PC-3 (cell line): ENCODE measurements at regions not wholly inside any gene's neighbourhood (a gene's known extent, or its start where the extent isn't known, plus 50 kb on each side); places are given as distances from the start of the nearest gene placed in this dataset.

Source experiments
- ATAC-seq: fragments of 200-7000 bp; cut with Tn5 transposase; 2 replicates; pipeline ENCODE4 v1.9.1; 2020; ENCODE audit warnings: mild to moderate bottlenecking, moderate library complexity
- BruUV-seq: library from RNA; stranded (reverse); fragments of 400-500 nt; replicated peaks from 2 replicates; lab custom pipeline; 2021; lab: Mats Ljungman, UMichigan
- CTCF ChIA-PET: fragments of 300-600 bp; sonication (Branson Sonifier 250); formaldehyde crosslinking; loops from one replicate; lab custom pipeline; 2022; ENCODE audit warnings: antibody characterized with exemption; lab: Charles Lee
- POLR2A ChIA-PET: fragments of 300-600 bp; sonication (Branson Sonifier 250); formaldehyde crosslinking; loops from one replicate; lab custom pipeline; 2022; ENCODE audit warnings: antibody characterized with exemption; ENCODE audit not compliant: unreplicated experiment; lab: Charles Lee
- DNase-seq: peaks from one replicate; pipeline ENCODE4 v3.0.0-alpha.2; 2015
- H2AFZ ChIP-seq: fragments of 300-600 bp; sonication (generic); 2 replicates; pipeline ENCODE4 v1.6.0; 2016; ENCODE audit warnings: antibody characterized with exemption, low read length
- H3F3A ChIP-seq: fragments of 300-600 bp; sonication (generic); one replicate; pipeline ENCODE4 v1.6.0; 2017; ENCODE audit warnings: antibody characterized with exemption, low read length, control low read depth, mild to moderate bottlenecking; ENCODE audit not compliant: unreplicated experiment
- H3K27ac ChIP-seq: fragments of 300-600 bp; sonication (generic); 2 replicates; pipeline ENCODE4 v1.5.1; 2016; ENCODE audit warnings: mild to moderate bottlenecking, low read length
- H3K27me3 ChIP-seq: fragments of 300-600 bp; sonication (generic); 2 replicates; pipeline ENCODE4 v1.6.1; 2016; ENCODE audit warnings: low read length, mixed read lengths
- H3K36me3 ChIP-seq: fragments of 300-600 bp; sonication (generic); 2 replicates; pipeline ENCODE4 v1.6.1; 2016; ENCODE audit warnings: low read depth, mixed run types, low read length, mixed read lengths
- H3K4me1 ChIP-seq: fragments of 300-600 bp; sonication (generic); 2 replicates; pipeline ENCODE4 v1.5.1; 2016; ENCODE audit warnings: low read length; ENCODE audit not compliant: insufficient read depth
- H3K4me2 ChIP-seq: fragments of 300-600 bp; sonication (generic); 2 replicates; pipeline ENCODE4 v1.6.0; 2016; ENCODE audit warnings: low read length
- H3K4me3 ChIP-seq: fragments of 300-600 bp; sonication (generic); 2 replicates; pipeline ENCODE4 v1.5.1; 2016; ENCODE audit warnings: mild to moderate bottlenecking, low read length, mixed read lengths
- H3K79me2 ChIP-seq: fragments of 300-600 bp; sonication (generic); 2 replicates; pipeline ENCODE4 v1.6.1; 2017; ENCODE audit warnings: low read length, mixed read lengths
- H3K9ac ChIP-seq: fragments of 300-600 bp; sonication (generic); 2 replicates; pipeline ENCODE4 v1.6.0; 2016; ENCODE audit warnings: mild to moderate bottlenecking, low read length
- H3K9me2 ChIP-seq: fragments of 300-600 bp; sonication (generic); replicated peaks from 2 replicates; pipeline ENCODE4 v1.6.1; 2016; ENCODE audit warnings: mixed run types, low read length, mixed read lengths
- H3K9me3 ChIP-seq: fragments of 300-600 bp; sonication (generic); 2 replicates; pipeline ENCODE4 v1.6.1; 2016; ENCODE audit warnings: low read length, mixed read lengths
- H4K20me1 ChIP-seq: fragments of 300-600 bp; sonication (generic); 2 replicates; pipeline ENCODE4 v1.6.1; 2016; ENCODE audit warnings: low read length, mixed read lengths
- EZH2 ChIP-seq: fragments of 300-600 bp; sonication (generic); IDR thresholded peaks from one replicate; pipeline ENCODE4 v1.6.1; 2017; ENCODE audit warnings: antibody characterized with exemption, mild to moderate bottlenecking, low read length; ENCODE audit not compliant: unreplicated experiment
- EZH2phosphoT487 ChIP-seq: fragments of 300-600 bp; sonication (generic); IDR thresholded peaks from 2 replicates; pipeline ENCODE4 v1.6.1; 2018; ENCODE audit warnings: mild to moderate bottlenecking, antibody characterized with exemption, low read length, borderline replicate concordance
- intact Hi-C: fragments of 100-400 bp; cut with micrococcal nuclease; formaldehyde crosslinking; loops from 2 replicates; pipeline ENCODE4 v1.9.0; 2023
- TF ChIP-seq, protein P1 (sequence below): fragments of 300-600 bp; sonication (generic); conservative IDR thresholded peaks from 2 replicates; pipeline ENCODE4 v1.5.1; 2017; ENCODE audit warnings: antibody characterized with exemption, low read depth, mild to moderate bottlenecking, low read length

DNA sequence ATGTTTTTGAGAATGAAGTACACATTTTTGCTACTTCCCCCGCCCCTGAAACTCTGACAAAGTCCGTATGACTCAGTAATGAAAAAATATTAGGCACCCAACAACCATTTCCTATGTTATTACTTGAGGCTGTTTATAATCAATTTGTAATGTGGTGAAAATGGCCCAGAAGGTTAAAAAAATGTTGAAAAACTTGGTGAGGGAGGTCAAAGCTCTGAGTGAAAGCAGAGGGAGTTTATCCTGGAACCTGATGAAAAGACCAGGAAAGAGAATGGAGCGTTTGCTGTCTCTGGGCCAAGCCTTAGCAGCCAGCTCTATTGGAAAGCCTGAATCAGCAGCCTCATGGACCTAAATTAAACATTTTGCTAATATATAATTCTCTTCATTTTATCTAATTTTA is 367.7 kb upstream of the NEGR1 start:
- CTCF ChIA-PET = no interaction called here
- H3K4me2 ChIP-seq = peak overlapping the region; percentile 44; the same call in 1 of the 2 replicates
- peaks cover 13% of the 10 kb centered on the region for H3K4me1 ChIP-seq
- TF ChIP-seq EZH2 (no peak), EZH2phosphoT487 (no peak)
- TF ChIP-seq, protein P1, sequence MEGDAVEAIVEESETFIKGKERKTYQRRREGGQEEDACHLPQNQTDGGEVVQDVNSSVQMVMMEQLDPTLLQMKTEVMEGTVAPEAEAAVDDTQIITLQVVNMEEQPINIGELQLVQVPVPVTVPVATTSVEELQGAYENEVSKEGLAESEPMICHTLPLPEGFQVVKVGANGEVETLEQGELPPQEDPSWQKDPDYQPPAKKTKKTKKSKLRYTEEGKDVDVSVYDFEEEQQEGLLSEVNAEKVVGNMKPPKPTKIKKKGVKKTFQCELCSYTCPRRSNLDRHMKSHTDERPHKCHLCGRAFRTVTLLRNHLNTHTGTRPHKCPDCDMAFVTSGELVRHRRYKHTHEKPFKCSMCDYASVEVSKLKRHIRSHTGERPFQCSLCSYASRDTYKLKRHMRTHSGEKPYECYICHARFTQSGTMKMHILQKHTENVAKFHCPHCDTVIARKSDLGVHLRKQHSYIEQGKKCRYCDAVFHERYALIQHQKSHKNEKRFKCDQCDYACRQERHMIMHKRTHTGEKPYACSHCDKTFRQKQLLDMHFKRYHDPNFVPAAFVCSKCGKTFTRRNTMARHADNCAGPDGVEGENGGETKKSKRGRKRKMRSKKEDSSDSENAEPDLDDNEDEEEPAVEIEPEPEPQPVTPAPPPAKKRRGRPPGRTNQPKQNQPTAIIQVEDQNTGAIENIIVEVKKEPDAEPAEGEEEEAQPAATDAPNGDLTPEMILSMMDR = no peak
- no peaks in the 10 kb centered on the region for H3K36me3 ChIP-seq
- peak; percentile 55; the same call in 1 of the 2 replicates for ATAC-seq
- H3K4me3 ChIP-seq = no peak overlapping the region
- no peaks in the 10 kb centered on the region for H3K9me2 ChIP-seq
- H2AFZ ChIP-seq = peak overlapping the region; percentile 48
- no TSS peak for BruUV-seq
- H3F3A ChIP-seq = no peaks in the 10 kb centered on the region
- no peaks in the 10 kb centered on the region for H3K79me2 ChIP-seq
- peak overlapping the region; percentile 32 for H3K27ac ChIP-seq
- no peaks in the 10 kb centered on the region for H3K9me3 ChIP-seq
- POLR2A ChIA-PET = interaction anchor here (0.7 kb wide), 1 partner anchor 363 kb away, joined by 5 read pairs; no protein-coding TSS in a partner anchor
- DNase-seq = peak; percentile 35
- no peaks in the 10 kb centered on the region for H4K20me1 ChIP-seq
- H3K27me3 ChIP-seq = no peaks in the 10 kb centered on the region
- intact Hi-C loops = loop anchor here (5.0 kb wide), 1 partner anchor 247 kb away; no protein-coding TSS in a partner anchor
- no peak overlapping the region for H3K9ac ChIP-seq

- TF ChIP-seq EZH2phosphoT487 (no peak), EZH2 (no peak)
- TF ChIP-seq, protein P1 = no peak
- Histone ChIP-seq H3K27ac (no peak overlapping the region), H3K4me2 (peak overlapping the region; percentile 44; the same call in 1 of the 2 replicates), H3K9me2 (no peaks in the 10 kb centered on the region), H3K79me2 (no peaks in the 10 kb centered on the region), H3K27me3 (no peaks in the 10 kb centered on the region), H3K4me1 (peaks cover 13% of the 10 kb centered on the region), H3K4me3 (no peak overlapping the region), H2AFZ (peak overlapping the region; percentile 48; the same call in 1 of the 2 replicates), H3F3A (no peaks in the 10 kb centered on the region), H3K9me3 (no peaks in the 10 kb centered on the region), H3K9ac (no peak overlapping the region), H4K20me1 (no peaks in the 10 kb centered on the region), H3K36me3 (no peaks in the 10 kb centered on the region)
- BruUV-seq = no TSS peak
- ChIA-PET POLR2A (no interaction called here), CTCF (no interaction called here)
- intact Hi-C loops = loop anchor here (5.0 kb wide), 1 partner anchor 248 kb away; no protein-coding TSS in a partner anchor
- DNase-seq (no peak), ATAC-seq (no peak)
Measured at GRCh38 chr1:72649211-72649888, 367.0 kb upstream of the NEGR1 start.

- CTCF ChIA-PET = no interaction called here
- POLR2A ChIA-PET = no interaction called here
Measured at GRCh38 chr1:72648465-72648864, 366.1 kb upstream of the NEGR1 start.

More at GRCh38 chr1:72648465-72648864, 366.1 kb upstream of the NEGR1 start:
- H3F3A ChIP-seq = no peaks in the 10 kb centered on the region
- H3K9ac ChIP-seq = no peak overlapping the region
- no TSS peak for BruUV-seq
- DNase-seq (no peak), ATAC-seq (no peak)
- no peaks in the 10 kb centered on the region for H3K27me3 ChIP-seq
- no peak overlapping the region for H3K4me2 ChIP-seq
- no peak overlapping the region for H2AFZ ChIP-seq
- H3K9me3 ChIP-seq = no peaks in the 10 kb centered on the region
- H3K36me3 ChIP-seq = no peaks in the 10 kb centered on the region
- no peaks in the 10 kb centered on the region for H4K20me1 ChIP-seq
- no peak overlapping the region for H3K27ac ChIP-seq
- no peaks in the 10 kb centered on the region for H3K79me2 ChIP-seq
- peaks cover 21% of the 10 kb centered on the region for H3K4me1 ChIP-seq
- intact Hi-C loops = loop anchor here (5.0 kb wide), 1 partner anchor 249 kb away; no protein-coding TSS in a partner anchor
- no peak overlapping the region for H3K4me3 ChIP-seq
- H3K9me2 ChIP-seq = no peaks in the 10 kb centered on the region
- TF ChIP-seq, protein P1 = no peak
- no peak for TF ChIP-seq EZH2
- TF ChIP-seq EZH2phosphoT487 = no peak
